Smooth muscle cell (in vitro differentiated cells): ENCODE measurements at regions not wholly inside any gene's neighbourhood (a gene's known extent, or its start where the extent isn't known, plus 50 kb on each side); places are given as distances from the start of the nearest gene placed in this dataset.
A peak's percentile ranks its signal among the peaks of the same experiment; 100 is the strongest.

Source experiments
- DNase-seq: peaks from one replicate; lab custom pipeline; 2025; ENCODE audit not compliant: unreplicated experiment; lab: John Stamatoyannopoulos, UW
- H2AFZ ChIP-seq: fragments of 200-600 bp; sonication (generic); 2 replicates; pipeline ENCODE4 v1.6.0; 2016; ENCODE audit warnings: antibody characterized with exemption, low read depth, mild to moderate bottlenecking
- H3F3A ChIP-seq: fragments of 200-600 bp; sonication (generic); 2 replicates; pipeline ENCODE4 v1.6.0; 2017; ENCODE audit warnings: antibody characterized with exemption, low read depth
- H3K27ac ChIP-seq: fragments of 200-600 bp; sonication (generic); 2 replicates; pipeline ENCODE4 v1.5.1; 2016; ENCODE audit warnings: low read depth, mild to moderate bottlenecking
- H3K27me3 ChIP-seq: fragments of 200-600 bp; sonication (generic); 2 replicates; pipeline ENCODE4 v1.6.1; 2016; ENCODE audit warnings: low read depth, mild to moderate bottlenecking
- H3K36me3 ChIP-seq: fragments of 200-600 bp; sonication (generic); 2 replicates; pipeline ENCODE4 v1.5.1; 2016; ENCODE audit warnings: low read depth
- H3K4me1 ChIP-seq: fragments of 200-600 bp; sonication (generic); 2 replicates; pipeline ENCODE4 v1.5.1; 2016; ENCODE audit warnings: low read depth
- H3K4me2 ChIP-seq: fragments of 200-600 bp; sonication (generic); 2 replicates; pipeline ENCODE4 v1.6.0; 2016; ENCODE audit warnings: mild to moderate bottlenecking
- H3K4me3 ChIP-seq: fragments of 200-600 bp; sonication (generic); 2 replicates; pipeline ENCODE4 v1.5.1; 2016; ENCODE audit warnings: mild to moderate bottlenecking
- H3K79me2 ChIP-seq: fragments of 200-600 bp; sonication (generic); 2 replicates; pipeline ENCODE4 v1.6.0; 2016; ENCODE audit warnings: low read depth, mild to moderate bottlenecking
- H3K9ac ChIP-seq: fragments of 200-600 bp; sonication (generic); 2 replicates; pipeline ENCODE4 v1.6.0; 2016; ENCODE audit warnings: low read depth
- H3K9me3 ChIP-seq: fragments of 200-600 bp; sonication (generic); replicated peaks from 2 replicates; pipeline ENCODE4 v1.5.1; 2016; ENCODE audit warnings: low read depth
- H4K20me1 ChIP-seq: fragments of 200-600 bp; sonication (generic); 2 replicates; pipeline ENCODE4 v1.6.0; 2016; ENCODE audit warnings: low read depth
- CTCF ChIP-seq: fragments of 200-600 bp; sonication (generic); IDR thresholded peaks from 2 replicates; pipeline ENCODE4 v1.5.1; 2017; ENCODE audit warnings: borderline replicate concordance, mild to moderate bottlenecking, antibody characterized with exemption; ENCODE audit not compliant: insufficient read depth, poor library complexity, severe bottlenecking
- WGBS: methylation state at CpG from one replicate; pipeline ENCODE4 v1.1.7; 2016; ENCODE audit warnings: low lambda C conversion rate; 5-methylcytosine and 5-hydroxymethylcytosine counted together

- H3F3A ChIP-seq = no peaks in the 10 kb centered on the region
- H3K79me2 ChIP-seq = no peaks in the 10 kb centered on the region
- no peaks in the 10 kb centered on the region for H3K27me3 ChIP-seq
- peak overlapping the region; percentile 5 for H2AFZ ChIP-seq
- no peak overlapping the region for H3K27ac ChIP-seq
- no peaks in the 10 kb centered on the region for H3K9me3 ChIP-seq
- no peaks in the 10 kb centered on the region for H4K20me1 ChIP-seq
- no peaks in the 10 kb centered on the region for H3K4me1 ChIP-seq
- no peak overlapping the region for H3K4me2 ChIP-seq
- H3K36me3 ChIP-seq = no peaks in the 10 kb centered on the region
- no peak overlapping the region for H3K4me3 ChIP-seq
- no peak for TF ChIP-seq CTCF
- 98% methylated on average over 2 of the region's 2 CpGs for WGBS
- DNase-seq = no peak
- H3K9ac ChIP-seq = no peak overlapping the region
These were observed 136.5 kb downstream of the DSEL start for GRCh38 chr18:67379981-67380380.

- H3K79me2 ChIP-seq = no peaks in the 10 kb centered on the region
- no peaks in the 10 kb centered on the region for H4K20me1 ChIP-seq
- no peak overlapping the region for H3K4me3 ChIP-seq
- H3K4me2 ChIP-seq = no peak overlapping the region
- H3K9me3 ChIP-seq = no peaks in the 10 kb centered on the region
- no peaks in the 10 kb centered on the region for H3K36me3 ChIP-seq
- no peak for TF ChIP-seq CTCF
- H3F3A ChIP-seq = no peaks in the 10 kb centered on the region
- 89% methylated on average over 2 of the region's 2 CpGs for whole genome bisulfite sequencing
- no peak overlapping the region for H3K27ac ChIP-seq
- DNase-seq = no peak
- H3K4me1 ChIP-seq = no peaks in the 10 kb centered on the region
- H3K9ac ChIP-seq = no peak overlapping the region
- no peak overlapping the region for H2AFZ ChIP-seq
- H3K27me3 ChIP-seq = no peaks in the 10 kb centered on the region
These were observed 140.1 kb downstream of the DSEL start for GRCh38 chr18:67376372-67376771.

GRCh38 chr18:67373636-67374035 lies 142.9 kb downstream of the DSEL start:
- H3F3A ChIP-seq = no peaks in the 10 kb centered on the region
- no peaks in the 10 kb centered on the region for H3K27me3 ChIP-seq
- no peak for TF ChIP-seq CTCF
- H3K27ac ChIP-seq = no peak overlapping the region
- H3K9me3 ChIP-seq = no peaks in the 10 kb centered on the region
- no peak for DNase-seq
- WGBS = 83% methylated on average over 2 of the region's 2 CpGs
- no peak overlapping the region for H2AFZ ChIP-seq
- H3K4me2 ChIP-seq = no peak overlapping the region
- H3K36me3 ChIP-seq = no peaks in the 10 kb centered on the region
- H3K4me3 ChIP-seq = no peak overlapping the region
- H3K4me1 ChIP-seq = no peaks in the 10 kb centered on the region
- no peaks in the 10 kb centered on the region for H4K20me1 ChIP-seq
- no peak overlapping the region for H3K9ac ChIP-seq
- no peaks in the 10 kb centered on the region for H3K79me2 ChIP-seq

- Histone ChIP-seq H3K4me1 (no peaks in the 10 kb centered on the region), H3K4me3 (no peak overlapping the region), H3K36me3 (no peaks in the 10 kb centered on the region), H3K27me3 (no peaks in the 10 kb centered on the region), H2AFZ (no peak overlapping the region), H3F3A (no peaks in the 10 kb centered on the region), H3K9me3 (no peaks in the 10 kb centered on the region), H3K9ac (no peak overlapping the region), H3K4me2 (no peak overlapping the region), H4K20me1 (no peaks in the 10 kb centered on the region), H3K79me2 (no peaks in the 10 kb centered on the region), H3K27ac (no peak overlapping the region)
- no peak for DNase-seq
- TF ChIP-seq CTCF = no peak
- 87% methylated on average over 2 of the region's 2 CpGs for WGBS
These were observed 149.0 kb downstream of the DSEL start for GRCh38 chr18:67367540-67367939.
